ENCODE measurements at regions not wholly inside any gene's neighbourhood (a gene's known extent, or its start where the extent isn't known, plus 50 kb on each side); places are given as distances from the start of the nearest gene placed in this dataset.

DNA sequence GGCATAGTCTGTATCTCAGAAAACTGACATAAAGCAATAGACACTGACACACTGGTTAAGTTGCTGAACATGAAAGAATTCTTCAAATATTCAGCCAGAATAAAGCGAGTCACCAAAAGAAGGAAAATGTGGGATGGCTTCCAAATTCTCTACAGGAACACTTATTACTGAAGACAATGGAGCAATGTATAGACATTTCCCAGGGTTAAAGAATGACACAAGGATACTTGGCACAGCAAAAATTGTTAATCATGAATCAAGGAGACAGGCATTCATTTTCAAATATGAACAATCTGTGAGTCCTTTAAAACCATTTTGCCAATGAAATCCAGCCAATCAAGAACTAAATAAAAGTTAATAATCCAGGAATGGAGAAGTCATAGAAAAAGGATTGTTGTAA lies 92.5 kb downstream of the MTX3 start:
- DNase-seq (ENCODE audit: low read depth), result no peak
- TF ChIP-seq, protein P1, sequence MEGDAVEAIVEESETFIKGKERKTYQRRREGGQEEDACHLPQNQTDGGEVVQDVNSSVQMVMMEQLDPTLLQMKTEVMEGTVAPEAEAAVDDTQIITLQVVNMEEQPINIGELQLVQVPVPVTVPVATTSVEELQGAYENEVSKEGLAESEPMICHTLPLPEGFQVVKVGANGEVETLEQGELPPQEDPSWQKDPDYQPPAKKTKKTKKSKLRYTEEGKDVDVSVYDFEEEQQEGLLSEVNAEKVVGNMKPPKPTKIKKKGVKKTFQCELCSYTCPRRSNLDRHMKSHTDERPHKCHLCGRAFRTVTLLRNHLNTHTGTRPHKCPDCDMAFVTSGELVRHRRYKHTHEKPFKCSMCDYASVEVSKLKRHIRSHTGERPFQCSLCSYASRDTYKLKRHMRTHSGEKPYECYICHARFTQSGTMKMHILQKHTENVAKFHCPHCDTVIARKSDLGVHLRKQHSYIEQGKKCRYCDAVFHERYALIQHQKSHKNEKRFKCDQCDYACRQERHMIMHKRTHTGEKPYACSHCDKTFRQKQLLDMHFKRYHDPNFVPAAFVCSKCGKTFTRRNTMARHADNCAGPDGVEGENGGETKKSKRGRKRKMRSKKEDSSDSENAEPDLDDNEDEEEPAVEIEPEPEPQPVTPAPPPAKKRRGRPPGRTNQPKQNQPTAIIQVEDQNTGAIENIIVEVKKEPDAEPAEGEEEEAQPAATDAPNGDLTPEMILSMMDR (IDR thresholded peaks at IDR 0.05; ENCODE audit: insufficient read depth, low read depth, low read length), result no peak
- CTCF ChIA-PET, result no interaction called here
- no peaks in the 10 kb centered on the region; the same call in 1 of the 2 replicates for H3K27me3 ChIP-seq (ENCODE audit: control insufficient read depth, insufficient read depth, low read length)
- no peaks in the 10 kb centered on the region for H3K36me3 ChIP-seq (ENCODE audit: control insufficient read depth, insufficient read depth, low read length)
- POLR2A ChIA-PET, result no interaction called here
- no peak overlapping the region for H3K4me3 ChIP-seq (ENCODE audit: low read depth, low read length)

DNA sequence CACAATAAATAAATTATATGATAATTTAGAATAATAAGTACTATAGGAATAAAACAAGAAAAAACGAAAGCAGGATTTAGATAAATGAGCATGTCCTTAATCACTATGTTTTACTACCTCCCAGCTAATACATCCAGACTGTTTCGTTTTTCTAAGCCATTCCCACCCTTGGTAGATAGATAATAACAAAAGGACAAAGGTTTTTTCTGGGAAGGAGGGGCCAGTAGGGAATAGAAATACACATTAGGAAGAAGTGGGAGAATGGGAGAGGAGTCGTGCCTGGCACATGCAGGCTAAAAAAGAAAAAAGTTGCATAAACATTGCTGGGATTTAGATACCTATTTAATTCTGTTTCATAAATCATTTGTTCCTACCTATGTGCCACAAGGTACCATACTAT lies 97.1 kb downstream of the MTX3 start:
- POLR2A ChIA-PET, result interaction anchor here (0.5 kb wide), 1 partner anchor 14 kb away, joined by 4 read pairs; no protein-coding TSS in a partner anchor
- TF ChIP-seq, protein P1 (IDR thresholded peaks at IDR 0.05; ENCODE audit: insufficient read depth, low read depth, low read length), result no peak
- H3K4me3 ChIP-seq (ENCODE audit: low read depth, low read length), result no peak overlapping the region
- no peak for DNase-seq (ENCODE audit: low read depth)
- CTCF ChIA-PET, result no interaction called here
- no peaks in the 10 kb centered on the region for H3K36me3 ChIP-seq (ENCODE audit: control insufficient read depth, insufficient read depth, low read length)
- H3K27me3 ChIP-seq (ENCODE audit: control insufficient read depth, insufficient read depth, low read length), result no peaks in the 10 kb centered on the region; the same call in 1 of the 2 replicates

DNA sequence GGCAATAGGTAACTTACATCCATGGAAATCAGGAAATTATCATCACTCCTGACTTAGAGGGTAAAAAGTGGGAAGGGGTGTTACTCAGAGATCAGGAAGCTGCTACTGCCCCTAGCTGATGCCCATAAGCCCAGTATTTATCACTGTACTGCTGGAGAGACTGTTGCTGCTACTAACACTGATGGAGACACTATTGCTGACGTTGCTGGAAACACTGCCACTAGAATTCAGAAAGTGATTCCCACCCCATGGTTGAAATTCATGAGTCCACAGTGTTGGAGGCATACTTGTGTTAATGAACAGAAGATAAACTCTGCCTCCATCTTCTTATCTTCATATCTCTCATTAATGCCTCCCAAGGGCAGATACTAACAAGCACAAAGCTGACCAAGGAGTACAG lies 97.6 kb downstream of the MTX3 start:
- CTCF ChIA-PET, result no interaction called here
- POLR2A ChIA-PET, result interaction anchor here (0.5 kb wide), 1 partner anchor 15 kb away, joined by 4 read pairs; no protein-coding TSS in a partner anchor
- TF ChIP-seq, protein P1 (IDR thresholded peaks at IDR 0.05; ENCODE audit: insufficient read depth, low read depth, low read length), result no peak
- H3K27me3 ChIP-seq (ENCODE audit: control insufficient read depth, insufficient read depth, low read length), result no peaks in the 10 kb centered on the region; the same call in 1 of the 2 replicates
- no peak overlapping the region for H3K4me3 ChIP-seq (ENCODE audit: low read depth, low read length)
- H3K36me3 ChIP-seq (ENCODE audit: control insufficient read depth, insufficient read depth, low read length), result no peaks in the 10 kb centered on the region
- no peak for DNase-seq (ENCODE audit: low read depth)

DNA sequence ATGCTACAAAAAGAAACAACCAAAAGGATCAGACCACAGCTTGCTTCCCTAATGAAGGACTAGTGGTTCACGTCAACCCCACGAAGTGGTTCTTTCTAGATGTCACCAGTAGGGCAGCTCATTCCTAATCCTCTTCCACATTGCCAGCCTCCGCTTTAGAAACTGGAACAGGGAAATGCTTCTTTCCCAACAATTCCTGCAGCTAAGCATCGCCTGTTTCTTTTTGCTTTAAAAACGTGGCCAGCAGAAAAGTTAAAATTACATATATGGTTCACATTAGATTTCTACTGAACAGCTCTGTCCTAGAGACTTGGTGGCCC lies 100.2 kb downstream of the MTX3 start:
- H3K27me3 ChIP-seq (ENCODE audit: control insufficient read depth, insufficient read depth, low read length), result peaks cover 2% of the 10 kb centered on the region; the same call in 1 of the 2 replicates
- no peak for DNase-seq (ENCODE audit: low read depth)
- TF ChIP-seq, protein P1 (IDR thresholded peaks at IDR 0.05; ENCODE audit: insufficient read depth, low read depth, low read length), result no peak
- no peak overlapping the region for H3K4me3 ChIP-seq (ENCODE audit: low read depth, low read length)
- ChIA-PET POLR2A (no interaction called here), CTCF (interaction anchor here (0.8 kb wide), 1 partner anchor 11 kb away, joined by 3 read pairs; no protein-coding TSS in a partner anchor)
- no peaks in the 10 kb centered on the region for H3K36me3 ChIP-seq (ENCODE audit: control insufficient read depth, insufficient read depth, low read length)

DNA sequence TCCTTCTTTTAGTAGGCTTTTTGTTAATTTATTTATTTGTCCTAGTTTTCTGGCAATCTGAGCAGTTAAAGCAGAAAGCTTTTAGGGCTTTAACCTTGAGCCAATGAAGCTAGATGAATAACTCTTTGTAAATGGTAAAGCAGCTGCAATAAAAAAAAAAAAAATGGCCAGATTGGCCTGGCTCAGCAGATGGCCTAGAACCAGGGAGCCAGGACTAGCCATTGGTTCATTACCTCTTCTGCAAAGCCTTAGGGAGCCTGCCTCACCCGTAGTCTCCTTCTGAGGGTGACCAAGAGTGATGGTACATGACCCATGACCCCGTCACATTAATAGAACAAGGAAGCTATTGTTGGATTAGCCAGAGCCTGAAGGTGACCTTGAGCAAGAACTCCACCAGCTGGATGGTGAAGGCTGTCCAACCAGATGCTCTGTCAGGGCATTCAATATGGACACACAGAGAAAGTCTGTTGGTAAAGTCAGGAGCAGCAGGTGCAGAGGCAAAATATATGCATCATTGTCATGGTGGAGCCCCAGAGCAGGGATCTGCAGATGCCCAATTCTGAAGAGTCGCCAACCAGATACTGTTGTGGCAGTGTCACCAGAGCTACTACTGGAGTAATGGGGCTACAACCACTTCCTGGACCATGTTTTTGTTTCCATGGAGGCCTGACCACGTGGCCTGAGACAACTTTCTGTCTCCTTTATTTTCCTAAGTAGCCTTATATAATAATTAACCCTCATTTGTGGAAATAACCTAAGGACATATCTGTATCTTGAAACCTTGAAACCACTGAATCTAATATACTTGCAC lies 100.7 kb downstream of the MTX3 start:
- H3K4me3 ChIP-seq (ENCODE audit: low read depth, low read length), result no peak overlapping the region
- peaks cover 2% of the 10 kb centered on the region; the same call in 1 of the 2 replicates for H3K27me3 ChIP-seq (ENCODE audit: control insufficient read depth, insufficient read depth, low read length)
- POLR2A ChIA-PET, result no interaction called here
- CTCF ChIA-PET, result interaction anchor here (0.8 kb wide), 1 partner anchor 10 kb away, joined by 3 read pairs; no protein-coding TSS in a partner anchor
- TF ChIP-seq, protein P1 (IDR thresholded peaks at IDR 0.05; ENCODE audit: insufficient read depth, low read depth, low read length), result no peak
- H3K36me3 ChIP-seq (ENCODE audit: control insufficient read depth, insufficient read depth, low read length), result no peaks in the 10 kb centered on the region
- no peak for DNase-seq (ENCODE audit: low read depth)

All from BJ (cell line).